GM19395 (cell line): ENCODE measurements at regions not wholly inside any gene's neighbourhood (a gene's known extent, or its start where the extent isn't known, plus 50 kb on each side); places are given as distances from the start of the nearest gene placed in this dataset.

Source experiments
- ATAC-seq: cut with Tn5 transposase; IDR thresholded peaks from one replicate; pipeline ENCODE4 v1.9.1; 2021; ENCODE audit warnings: mild to moderate bottlenecking, moderate library complexity; ENCODE audit not compliant: unreplicated experiment

DNA sequence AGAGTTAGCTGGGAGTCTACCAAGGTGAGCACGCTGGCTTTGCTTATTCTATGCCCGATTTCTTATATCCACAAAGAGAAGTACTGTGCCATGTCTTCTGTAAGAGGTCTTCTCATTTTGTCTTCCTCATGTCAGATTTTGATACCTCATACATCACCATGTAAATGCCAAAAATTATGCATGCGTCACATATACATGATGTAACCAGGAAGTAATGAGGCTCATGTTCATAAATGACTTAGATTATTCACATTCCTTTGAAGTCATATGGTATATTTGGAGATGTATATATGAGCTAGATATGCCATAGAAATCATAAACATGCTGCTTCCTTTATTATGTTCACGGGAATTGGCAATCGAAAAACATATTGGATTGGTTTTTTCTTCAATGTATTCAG, 97.7 kb upstream of the CELF2 start:
- no peak for ATAC-seq

DNA sequence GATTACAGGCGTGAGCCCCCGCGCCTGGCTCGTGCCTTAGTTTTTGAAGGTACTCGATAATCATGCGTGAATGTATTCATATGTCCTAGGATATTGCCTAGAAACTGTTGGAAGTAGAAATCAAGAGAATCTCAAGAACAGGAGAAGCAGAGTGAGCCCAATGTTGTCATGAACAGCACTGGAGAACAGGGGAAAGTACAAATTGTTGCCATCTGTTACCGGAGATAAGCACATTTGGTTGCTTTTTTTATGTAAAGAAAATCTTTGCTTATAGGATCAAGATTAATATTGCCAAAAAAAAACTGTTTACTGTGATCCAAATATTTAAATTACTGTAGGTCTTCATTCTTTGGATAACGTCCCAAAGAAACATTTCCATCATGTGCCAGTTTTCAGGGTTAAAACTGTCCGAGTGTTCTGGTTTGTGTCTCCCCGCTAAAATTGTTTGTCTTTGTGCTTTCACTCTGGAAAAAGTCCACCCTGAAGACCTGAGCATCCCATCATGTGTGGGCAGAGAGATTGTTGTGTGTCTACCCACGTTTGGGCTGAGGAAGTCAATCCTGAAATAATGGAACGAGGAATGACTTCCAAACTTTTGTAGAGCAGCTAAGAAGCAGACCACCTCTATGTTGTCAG, 95.7 kb upstream of the CELF2 start:
- ATAC-seq = no peak

DNA sequence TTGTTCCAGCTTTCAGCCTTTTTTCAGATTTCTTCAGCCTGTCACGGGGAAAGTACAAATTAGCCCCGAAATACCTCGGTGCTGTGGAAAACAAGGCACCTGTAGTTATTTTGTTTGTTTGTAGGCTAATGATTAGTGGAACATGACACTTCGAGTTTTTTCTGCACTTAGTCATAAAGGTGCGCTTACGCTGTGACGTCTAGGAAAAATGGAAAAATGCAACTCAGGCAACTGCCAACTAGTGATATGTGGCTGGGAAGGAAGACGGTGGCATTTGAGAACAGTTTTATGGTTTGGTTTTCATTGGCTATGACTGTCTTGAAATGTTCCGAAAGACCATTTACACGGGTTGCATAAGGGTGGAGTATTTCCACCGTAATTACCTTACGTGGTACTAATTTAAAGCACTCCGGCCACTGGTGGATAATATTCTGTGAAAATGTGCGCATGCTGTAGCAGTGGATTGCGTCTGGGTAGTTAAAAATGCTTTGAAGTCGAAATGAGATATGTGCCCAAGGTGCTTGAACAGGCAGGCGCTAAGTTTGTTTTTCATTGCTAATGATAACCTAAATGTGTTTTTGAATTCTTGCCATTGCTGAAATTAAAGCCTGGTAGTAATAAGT, 94.5 kb upstream of the CELF2 start:
- ATAC-seq = no peak

DNA sequence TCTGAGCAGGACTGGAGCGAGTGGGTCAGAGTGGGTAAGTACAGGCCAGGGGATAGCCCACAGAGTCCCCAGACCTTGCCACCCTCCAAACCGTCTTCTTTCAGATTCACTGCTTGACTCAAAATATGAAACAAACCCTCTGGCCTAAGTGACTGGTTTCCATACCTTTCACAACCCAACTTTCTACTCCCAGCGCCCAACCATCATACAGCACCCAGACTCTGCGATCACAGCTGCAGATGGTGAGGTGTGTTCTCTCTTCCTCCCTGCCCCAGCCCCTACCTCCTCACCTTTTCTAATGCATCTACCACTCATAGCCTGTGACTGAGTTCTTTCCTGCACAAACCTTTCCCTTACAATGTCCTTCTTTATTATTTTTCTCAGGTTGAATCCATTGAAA, 92.0 kb upstream of the CELF2 start:
- no peak for ATAC-seq

DNA sequence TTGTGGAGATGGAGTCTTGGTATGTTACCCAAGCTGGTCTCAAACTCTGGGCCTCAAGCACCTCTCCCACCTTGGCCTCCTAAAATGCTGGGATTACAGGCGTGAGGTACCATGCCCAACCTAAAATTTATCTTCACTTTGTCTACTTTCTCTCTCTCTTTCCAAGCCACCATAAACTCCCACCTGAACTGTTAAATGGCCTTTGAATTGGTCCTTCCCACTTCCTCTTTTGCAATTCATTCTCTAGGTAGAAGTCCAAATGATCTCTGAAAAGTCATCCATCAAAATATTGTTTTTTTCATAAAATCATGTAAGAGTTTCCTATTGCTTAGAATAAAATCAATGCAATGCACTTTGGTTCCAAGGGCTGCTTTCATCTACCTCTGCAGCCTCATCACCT, 90.1 kb upstream of the CELF2 start:
- no peak for ATAC-seq

DNA sequence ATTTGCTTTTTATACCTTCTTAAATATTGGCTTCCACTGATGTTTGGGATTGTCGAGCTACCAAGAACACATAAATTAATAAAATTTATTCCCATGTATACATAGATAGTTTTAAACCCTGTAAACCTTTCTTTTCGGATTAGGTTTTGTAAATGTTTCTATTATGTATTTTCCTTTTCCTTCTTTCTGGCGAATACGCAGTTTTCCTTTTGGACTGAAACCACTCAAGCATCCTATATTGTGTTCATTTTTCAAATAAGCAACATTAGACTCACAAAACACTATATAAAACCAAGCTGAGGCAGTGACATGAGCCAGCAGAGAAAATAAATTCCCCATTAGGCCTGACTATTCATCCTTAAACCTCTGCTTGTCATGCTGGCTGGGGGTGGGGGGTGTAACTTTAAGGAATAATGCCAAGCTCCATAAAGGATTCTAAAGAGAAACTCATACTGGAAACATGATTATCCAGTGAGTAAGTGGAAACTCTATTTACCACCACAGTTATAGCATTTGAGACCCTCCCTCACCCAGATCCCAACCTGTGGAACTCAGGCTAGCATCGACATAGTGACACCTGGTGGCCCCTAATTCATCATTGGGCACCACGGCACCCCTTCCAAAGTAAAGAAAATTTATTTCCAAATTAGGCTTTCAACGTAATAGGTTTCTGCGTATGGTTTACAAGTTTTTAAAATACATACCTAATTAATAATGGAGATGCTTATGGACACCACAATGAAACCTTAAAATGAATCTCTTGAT, 86.5 kb upstream of the CELF2 start:
- ATAC-seq = no peak

DNA sequence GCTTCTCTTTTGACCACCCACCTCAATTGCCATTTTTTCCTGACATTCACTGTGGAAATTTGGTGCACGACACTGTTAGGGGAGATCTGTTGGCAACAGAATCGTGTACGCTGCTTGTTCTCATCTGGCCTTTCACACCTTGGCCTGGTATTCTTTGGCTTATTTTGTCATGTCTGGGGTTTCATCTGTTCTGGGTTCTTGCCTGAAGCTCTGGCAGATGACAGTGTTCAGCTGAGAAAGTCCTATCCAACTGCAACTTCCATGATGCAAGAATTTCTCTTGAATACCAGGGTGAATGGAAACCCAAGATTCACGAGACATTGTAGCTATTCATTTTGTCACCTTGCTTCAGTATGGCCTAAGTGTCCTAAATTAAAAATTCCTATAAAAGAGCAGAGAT, 82.6 kb upstream of the CELF2 start:
- no peak for ATAC-seq

DNA sequence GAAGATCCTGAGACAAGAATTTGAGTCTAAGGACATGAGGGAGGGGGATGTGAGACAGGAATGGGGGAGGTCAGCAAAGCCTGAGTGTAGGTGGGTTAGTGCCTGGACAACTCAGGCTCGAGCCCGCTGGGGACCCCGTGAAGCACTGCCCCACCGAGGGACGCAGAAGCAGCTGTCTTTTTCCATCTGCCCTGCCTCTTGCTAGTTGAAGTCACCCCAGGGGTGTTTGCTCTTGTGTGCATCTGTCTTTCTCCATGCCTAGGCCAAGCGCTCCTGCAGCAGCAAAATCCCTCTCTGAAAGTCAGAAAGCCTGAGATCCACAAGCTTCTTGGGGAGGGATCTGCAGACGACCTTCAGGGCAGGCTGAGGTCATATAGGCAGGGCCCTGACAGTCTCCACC, 79.0 kb upstream of the CELF2 start:
- ATAC-seq = no peak

DNA sequence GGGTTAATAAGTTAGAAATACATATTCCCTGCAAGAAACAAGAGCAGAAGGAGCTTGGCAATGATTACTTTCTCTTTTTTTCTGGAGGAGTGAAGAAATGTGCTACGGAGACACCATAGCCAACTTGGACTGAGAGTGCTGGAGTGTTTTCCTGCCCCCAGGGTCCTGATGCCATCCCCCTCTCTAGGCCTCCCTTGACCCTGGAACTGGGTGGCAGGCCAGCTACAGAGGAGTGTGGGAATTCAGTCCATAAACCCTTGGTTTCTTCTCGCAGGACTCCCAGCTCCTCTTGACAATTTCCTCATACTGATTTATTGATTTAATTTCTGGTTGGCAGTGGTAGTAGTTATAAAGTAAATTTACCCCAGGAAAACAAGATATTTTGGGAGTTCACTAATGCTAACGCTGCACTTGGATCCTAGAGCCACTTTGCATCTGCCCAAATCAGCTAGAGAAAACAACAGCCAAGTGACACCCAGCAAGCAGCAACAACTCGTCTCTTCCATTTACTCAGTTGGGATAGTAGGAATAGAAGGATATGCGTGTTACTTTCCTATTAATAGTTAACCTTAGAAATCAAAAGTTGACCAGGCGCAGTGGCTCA, 76.4 kb upstream of the CELF2 start:
- ATAC-seq = no peak

DNA sequence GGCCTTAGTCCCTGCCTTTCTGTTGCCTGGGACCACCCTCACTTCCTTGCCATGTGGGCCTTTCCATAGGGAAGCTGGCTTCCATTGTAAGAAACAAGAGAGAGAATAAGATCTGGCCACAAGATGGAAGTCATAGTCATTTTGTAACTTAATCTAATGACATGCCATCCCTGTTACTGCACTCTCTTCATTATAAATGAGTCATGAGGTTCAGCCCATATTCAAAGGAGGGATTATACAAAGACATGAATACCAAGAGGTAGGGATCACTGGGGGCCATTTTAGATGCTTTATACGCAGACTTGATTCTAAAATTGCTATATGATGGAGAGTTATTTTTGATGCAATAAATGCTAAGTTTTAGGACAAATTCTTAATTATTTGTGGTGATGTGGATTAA, 75.2 kb upstream of the CELF2 start:
- ATAC-seq = no peak

DNA sequence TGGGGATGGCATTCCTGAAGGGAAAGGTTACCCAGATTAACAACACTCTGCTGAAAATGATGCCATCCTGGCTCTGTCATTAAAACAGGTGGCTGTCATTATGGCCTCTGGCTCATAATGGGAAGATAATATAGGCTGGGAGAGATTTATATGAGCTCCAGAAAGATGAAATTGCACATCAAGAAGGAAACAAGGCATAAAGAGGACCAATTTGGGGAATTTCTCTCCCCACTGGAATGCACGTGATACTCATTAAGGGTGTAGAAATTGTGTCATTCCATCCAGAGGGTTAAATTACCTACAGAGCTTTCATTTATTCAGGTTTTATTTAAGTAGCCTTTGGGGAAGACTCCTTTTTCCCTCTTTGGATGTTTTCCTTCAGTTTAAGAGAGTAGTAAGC, 71.6 kb upstream of the CELF2 start:
- ATAC-seq = no peak

DNA sequence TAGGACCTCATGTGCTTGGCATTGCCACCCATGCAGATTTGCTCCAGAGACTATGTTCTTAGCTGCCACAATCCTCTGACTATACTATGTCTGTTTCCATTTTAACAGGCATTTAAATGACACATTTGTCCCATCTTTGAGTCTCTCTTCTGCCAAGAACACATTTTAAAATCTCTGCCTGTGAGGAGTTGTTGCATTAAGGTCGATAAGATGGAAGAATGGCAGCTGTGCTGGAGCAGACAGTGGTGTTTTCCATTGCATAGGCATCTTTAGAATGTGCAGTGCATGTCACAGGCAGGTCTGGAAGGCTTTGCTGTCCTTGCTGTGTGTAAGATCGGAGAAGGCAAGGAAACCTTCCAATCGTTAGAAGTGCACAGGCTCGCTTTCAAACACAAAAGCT, 70.9 kb upstream of the CELF2 start:
- no peak for ATAC-seq

DNA sequence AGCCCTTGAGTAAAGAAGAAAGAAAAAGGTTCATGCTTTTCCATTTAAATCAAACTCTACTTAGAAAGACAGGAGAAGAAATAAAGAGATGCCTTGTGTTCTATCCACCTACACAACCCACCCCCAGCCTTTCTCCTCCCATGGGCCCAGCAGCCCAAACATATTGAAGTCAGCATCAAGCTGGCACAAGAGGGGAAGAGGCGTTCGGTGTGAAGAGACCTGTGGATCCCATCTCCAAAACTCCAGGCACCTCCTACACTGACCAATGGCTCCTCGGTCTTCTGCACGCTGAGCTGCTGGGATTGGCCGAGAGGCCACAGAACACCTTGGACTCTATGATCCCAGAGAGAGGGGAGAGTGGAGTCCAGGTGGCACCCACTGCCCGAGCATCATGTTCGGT, 66.0 kb upstream of the CELF2 start:
- no peak for ATAC-seq

DNA sequence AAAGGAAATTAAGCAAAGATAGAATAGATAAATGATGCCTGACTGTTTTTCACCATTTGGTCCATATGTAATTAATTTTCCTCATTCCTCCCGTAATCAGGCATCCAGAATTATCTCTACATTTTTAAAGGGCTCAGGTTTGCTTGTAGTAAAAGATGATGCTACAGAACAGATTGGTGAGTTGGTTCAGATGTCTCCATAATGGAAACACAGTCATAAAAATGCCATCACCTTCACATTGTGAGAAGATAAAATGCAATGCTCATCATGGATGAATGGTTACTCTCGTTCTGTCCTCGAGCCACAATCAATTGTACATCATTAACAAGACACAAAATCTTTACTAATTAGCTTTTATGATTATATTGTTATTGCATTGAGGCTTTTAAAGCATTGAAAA, 64.9 kb upstream of the CELF2 start:
- ATAC-seq = no peak

DNA sequence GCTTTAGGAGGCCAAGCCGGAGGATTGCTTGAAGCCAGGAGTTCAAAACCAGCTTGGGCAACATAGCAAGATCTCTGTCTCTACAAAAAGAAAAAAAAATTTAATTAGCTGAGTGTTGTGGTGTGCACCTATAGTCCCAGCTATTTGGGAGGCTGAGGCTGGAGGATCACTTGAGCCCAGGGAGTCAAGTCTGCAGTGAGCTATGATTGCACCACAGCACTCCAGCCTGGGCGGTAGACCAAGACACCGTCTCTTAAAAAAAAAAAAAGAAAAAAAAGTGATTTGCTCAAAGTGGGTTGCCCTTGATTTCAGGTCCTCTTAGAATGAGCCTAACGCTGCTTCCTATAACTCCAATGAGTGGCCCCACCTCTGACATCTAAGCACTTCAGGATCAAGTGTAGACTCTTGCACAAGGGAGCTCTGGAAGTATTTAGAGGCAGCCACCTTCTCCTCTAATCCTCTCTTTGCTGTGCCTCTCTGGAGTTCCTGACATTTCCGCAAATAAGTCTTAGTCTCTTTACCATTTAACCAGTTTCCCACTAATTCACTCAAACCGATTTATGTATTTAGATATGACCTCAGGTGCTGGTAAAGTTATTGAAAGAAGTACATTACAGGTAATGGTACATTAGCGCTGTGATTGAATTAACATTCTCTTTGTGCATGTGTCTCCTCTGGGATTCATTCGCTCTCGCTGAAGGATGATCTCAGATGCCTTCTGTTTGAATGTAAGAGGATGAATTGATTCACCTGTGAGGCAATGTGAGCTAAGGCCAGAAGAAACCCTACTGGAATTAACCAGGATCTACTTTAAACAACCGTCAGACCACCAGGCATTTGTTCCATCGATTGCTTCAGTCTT, 60.8 kb upstream of the CELF2 start:
- no peak for ATAC-seq

DNA sequence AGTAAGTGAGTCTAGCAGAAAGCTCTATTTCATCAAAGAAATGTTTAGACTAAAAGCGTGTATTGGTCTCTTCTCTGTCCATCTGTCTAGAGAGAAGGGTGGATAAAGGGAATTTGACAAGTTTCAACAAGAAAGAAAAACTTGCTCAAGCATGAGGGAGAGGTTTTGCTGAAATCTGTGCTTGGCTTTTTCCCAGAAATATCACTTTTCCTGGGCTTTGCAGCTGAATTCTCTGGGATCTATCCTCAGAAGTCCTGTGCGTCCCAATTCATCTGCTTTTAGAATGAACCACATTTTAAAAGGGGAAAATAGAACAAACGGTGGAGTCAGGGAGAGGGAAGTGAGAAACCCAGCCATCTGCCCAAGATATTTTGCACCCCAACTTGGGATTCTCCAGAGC, 59.6 kb upstream of the CELF2 start:
- no peak for ATAC-seq

DNA sequence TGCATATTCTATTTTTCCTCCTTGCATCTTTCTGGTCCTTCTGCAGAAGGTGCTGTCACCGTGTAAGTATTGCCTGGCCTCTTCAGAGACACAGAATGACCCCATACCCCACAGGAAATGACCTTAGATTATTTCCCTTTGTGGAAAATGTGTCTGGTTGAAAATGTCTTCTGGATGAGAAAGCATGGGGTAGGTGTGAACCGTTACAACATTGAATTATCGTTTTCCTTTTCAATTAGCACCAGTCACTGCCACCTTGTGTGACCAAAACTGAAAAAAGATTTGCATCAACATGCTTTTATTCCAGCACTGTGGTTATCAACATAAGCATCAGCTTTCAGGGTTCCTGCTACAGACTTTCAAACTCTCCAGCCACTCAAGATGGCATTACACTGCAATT, 58.0 kb upstream of the CELF2 start:
- peak; percentile 82 for ATAC-seq

DNA sequence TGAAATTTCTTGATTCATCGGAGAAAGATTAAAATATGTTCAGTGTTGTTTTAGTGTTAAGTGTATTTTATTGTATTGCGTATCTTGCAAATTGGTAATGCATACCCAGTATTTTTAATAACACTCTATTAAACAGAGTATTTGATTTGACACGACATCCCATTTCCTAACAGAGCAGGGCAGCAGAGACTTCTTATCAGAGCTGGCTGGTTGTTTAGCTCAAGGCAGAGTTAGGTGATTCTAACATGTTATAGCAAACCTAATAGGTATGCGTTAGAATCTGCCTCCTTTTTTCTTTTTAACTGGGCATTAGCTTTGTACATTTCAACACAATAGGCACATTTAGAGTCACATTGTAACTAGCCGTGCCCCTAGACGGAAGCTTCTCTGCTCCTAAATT, 57.1 kb upstream of the CELF2 start:
- no peak for ATAC-seq

DNA sequence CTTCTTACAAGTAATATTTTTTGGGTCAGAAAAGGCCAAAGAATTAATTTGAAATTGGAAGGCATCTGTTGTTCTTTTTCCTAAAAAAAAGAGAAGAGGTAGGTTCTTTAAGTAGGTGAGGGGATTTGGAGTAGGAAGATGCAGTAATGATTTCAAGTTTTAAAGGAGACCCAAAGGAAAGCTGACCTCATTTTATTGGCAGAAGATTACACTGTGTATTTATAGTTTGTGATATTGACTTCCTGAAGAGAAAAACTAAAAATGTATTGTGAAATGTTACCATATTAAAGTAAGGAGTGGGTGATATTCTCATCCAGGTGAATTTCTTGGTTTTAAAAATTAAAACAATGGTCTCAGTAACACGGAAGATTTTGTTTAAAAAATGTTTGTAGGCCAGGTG, 56.6 kb upstream of the CELF2 start:
- no peak for ATAC-seq

DNA sequence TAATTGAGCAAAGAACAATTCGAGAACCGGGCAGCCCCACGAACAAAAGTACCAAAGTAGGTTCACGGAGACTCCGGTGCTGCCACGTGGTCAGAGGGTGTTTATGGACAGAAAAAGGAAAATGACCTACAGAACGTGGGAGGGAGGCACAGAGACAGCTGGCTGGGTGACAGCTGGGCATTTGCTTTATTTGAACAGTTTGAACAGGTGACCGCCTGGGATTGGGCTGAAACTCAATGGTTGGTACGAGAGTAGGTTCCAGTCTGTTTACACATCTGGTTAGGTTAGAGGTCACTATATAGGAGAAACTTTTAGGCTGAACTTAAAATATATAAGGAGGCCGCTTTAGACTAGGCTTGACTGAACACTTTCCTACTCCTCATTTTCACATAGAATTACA, 50.6 kb upstream of the CELF2 start:
- ATAC-seq = no peak

DNA sequence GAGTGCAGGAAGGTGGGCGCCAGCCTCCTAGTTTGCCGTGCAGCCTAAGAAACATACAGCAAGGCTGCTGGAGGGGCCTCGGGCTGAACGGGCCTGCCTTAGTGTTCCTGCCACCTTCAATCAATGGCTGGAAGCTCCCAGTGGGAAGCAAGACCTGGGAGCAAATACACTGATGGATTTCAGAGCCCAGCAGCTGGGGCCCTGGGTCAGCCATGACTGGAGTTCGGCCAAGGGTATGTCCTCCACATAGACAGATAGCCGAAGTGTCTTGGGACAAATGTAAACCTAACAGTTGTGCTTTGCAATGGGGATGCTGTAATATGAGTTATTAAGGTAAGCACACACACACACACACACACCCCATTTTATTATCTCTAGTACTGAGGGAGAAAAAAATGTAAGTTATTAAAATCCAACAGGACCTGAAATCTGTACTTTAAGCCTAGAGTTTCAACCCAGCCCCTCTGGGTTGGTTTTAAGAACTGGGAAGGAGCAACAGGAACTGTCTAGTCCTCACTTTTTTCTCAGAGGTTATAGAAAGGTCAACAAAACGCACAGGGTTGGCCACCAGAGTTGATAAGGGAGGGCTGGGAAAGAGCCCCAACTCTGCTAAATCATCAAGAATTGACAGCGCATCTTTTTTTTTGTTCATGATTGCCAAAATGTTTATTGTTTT, 50.0 kb upstream of the CELF2 start:
- ATAC-seq = no peak
